ENCODE measurements at regions not wholly inside any gene's neighbourhood (a gene's known extent, or its start where the extent isn't known, plus 50 kb on each side); places are given as distances from the start of the nearest gene placed in this dataset.

DNA sequence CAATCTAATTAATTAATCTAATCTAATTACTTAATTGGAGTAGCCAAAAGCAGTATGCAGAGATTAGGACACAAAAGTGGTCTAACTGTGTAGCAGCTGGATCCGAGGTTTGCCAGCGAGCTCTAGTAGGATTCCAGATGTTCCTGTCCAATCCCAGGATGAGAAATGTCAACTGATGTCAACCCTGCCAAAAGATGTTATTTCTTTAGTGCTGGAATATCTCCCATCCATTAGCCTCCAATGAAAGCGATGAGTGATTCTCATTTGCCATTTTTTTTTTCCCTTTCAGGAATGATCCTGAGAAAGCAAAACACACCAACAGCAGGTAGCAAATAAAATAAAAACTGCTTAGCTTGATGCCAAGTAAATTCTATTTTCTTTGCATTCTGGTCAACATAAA, 372.9 kb downstream of the STIM2 start:
- Histone ChIP-seq H3K27me3 (no peaks in the 10 kb centered on the region), H3K27ac (replicated peaks in 1 of 4) (no peak overlapping the region), H3K4me1 (no peaks in the 10 kb centered on the region), H3K4me3 (no peak overlapping the region), H3K36me3 (no peaks in the 10 kb centered on the region), H3K9me3 (no peaks in the 10 kb centered on the region)
- DNase-seq (ENCODE audit: extremely low spot score) = no peak
- WGBS = 44% methylated on average over 3 of the region's 3 CpGs
- TF ChIP-seq POLR2A (IDR thresholded peaks at IDR 0.05; ENCODE audit: low read depth) = no peak
- no peak for TF ChIP-seq POLR2AphosphoS5 (IDR thresholded peaks at IDR 0.05)
- TF ChIP-seq EP300 (IDR thresholded peaks at IDR 0.05) = no peak
- TF ChIP-seq, protein P1, sequence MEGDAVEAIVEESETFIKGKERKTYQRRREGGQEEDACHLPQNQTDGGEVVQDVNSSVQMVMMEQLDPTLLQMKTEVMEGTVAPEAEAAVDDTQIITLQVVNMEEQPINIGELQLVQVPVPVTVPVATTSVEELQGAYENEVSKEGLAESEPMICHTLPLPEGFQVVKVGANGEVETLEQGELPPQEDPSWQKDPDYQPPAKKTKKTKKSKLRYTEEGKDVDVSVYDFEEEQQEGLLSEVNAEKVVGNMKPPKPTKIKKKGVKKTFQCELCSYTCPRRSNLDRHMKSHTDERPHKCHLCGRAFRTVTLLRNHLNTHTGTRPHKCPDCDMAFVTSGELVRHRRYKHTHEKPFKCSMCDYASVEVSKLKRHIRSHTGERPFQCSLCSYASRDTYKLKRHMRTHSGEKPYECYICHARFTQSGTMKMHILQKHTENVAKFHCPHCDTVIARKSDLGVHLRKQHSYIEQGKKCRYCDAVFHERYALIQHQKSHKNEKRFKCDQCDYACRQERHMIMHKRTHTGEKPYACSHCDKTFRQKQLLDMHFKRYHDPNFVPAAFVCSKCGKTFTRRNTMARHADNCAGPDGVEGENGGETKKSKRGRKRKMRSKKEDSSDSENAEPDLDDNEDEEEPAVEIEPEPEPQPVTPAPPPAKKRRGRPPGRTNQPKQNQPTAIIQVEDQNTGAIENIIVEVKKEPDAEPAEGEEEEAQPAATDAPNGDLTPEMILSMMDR (IDR thresholded peaks at IDR 0.05) = no peak
- intact Hi-C loops (cut with DNase I) = no loop called here

DNA sequence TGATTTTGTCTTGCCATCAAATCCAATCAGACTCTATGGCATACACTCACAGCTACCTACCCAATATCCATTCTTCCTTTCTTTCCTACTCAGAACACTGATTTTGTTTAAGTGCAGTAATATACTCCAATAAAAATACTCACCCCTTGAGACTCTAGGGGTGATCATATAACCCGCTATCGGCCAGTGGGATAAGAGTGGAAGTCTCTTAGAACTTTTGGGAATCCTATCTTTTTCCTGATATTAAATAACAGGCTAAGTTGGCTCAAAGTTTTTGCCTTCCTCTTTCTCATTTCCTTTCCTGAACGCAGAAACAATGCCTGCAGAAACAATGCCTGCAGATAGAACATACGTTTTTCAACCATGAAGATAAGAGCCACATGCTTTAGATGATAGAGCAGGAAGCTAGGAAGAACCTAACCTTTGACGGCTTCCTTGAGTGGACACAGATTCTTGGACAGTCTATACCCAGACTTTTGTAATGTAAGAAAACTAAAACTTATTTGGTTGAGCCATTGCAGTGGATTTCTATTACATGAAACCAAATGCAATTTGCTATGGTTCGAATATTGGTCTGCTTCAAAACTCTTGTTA, 373.8 kb downstream of the STIM2 start:
- Histone ChIP-seq H3K9me3 (no peaks in the 10 kb centered on the region), H3K27ac (replicated peaks in 1 of 4) (no peak overlapping the region), H3K27me3 (no peaks in the 10 kb centered on the region), H3K4me1 (no peaks in the 10 kb centered on the region), H3K4me3 (no peak overlapping the region), H3K36me3 (no peaks in the 10 kb centered on the region)
- 60% methylated on average over 6 of the region's 6 CpGs for WGBS
- intact Hi-C loops (cut with DNase I) = no loop called here
- TF ChIP-seq, protein P1 (IDR thresholded peaks at IDR 0.05) = no peak
- TF ChIP-seq POLR2AphosphoS5 (IDR thresholded peaks at IDR 0.05) (no peak), POLR2A (IDR thresholded peaks at IDR 0.05; ENCODE audit: low read depth) (no peak), EP300 (IDR thresholded peaks at IDR 0.05) (no peak)
- DNase-seq (ENCODE audit: extremely low spot score) = no peak

DNA sequence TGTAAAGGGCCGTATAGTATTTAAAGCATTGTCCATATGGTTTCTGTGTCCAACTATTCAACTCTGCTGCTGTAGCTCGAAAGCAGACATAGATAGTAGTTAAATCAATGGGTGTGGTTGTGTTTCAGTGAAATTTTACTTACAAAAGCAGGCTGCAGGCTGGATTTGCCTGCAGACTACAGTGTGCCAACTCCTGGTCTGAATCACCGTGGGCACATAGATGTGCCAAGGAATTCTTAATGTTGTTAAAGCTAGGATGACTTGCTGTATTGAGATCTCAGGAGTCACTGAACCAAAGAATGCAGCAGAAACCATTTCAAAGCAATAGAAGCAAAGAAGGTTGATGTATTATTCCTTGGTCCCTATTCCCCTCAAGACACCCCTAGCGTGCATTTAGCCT, 379.0 kb downstream of the STIM2 start:
- Histone ChIP-seq H3K27ac (replicated peaks in 1 of 4) (no peak overlapping the region), H3K4me1 (peaks cover 0 to 5% (median 2%) of the 10 kb centered on the region in 4 donors), H3K36me3 (no peaks in the 10 kb centered on the region), H3K27me3 (no peaks in the 10 kb centered on the region), H3K4me3 (no peak overlapping the region), H3K9me3 (no peaks in the 10 kb centered on the region)
- WGBS = 78% methylated on average over 4 of the region's 4 CpGs
- TF ChIP-seq POLR2A (IDR thresholded peaks at IDR 0.05; ENCODE audit: low read depth) = no peak
- TF ChIP-seq POLR2AphosphoS5 (IDR thresholded peaks at IDR 0.05) = no peak
- no peak for TF ChIP-seq EP300 (IDR thresholded peaks at IDR 0.05)
- TF ChIP-seq, protein P1 (IDR thresholded peaks at IDR 0.05) = no peak
- intact Hi-C loops (cut with DNase I) = no loop called here
- DNase-seq (ENCODE audit: extremely low spot score) = no peak

DNA sequence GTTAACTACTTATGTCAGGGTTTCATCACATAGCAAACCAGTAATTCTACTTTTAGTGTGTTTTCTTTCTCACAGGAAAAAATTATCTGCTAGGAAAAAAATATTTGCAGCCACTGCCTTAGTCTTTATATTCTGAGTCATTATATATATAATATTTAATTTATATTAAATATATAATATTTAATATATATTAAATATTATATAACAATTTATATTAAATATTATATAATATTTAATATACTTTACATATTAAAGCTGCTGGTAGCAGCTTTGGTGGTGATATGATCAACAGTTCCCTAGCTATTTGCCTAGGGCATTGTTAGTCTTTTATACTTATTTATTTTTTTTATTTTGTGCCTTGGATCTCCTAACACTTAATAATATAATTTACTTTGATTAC, 381.6 kb downstream of the STIM2 start:
- Histone ChIP-seq H3K9me3 (no peaks in the 10 kb centered on the region), H3K27me3 (no peaks in the 10 kb centered on the region), H3K36me3 (no peaks in the 10 kb centered on the region), H3K4me1 (peaks cover 0 to 5% (median 2%) of the 10 kb centered on the region in 4 donors), H3K27ac (replicated peaks in 1 of 4) (no peak overlapping the region), H3K4me3 (no peak overlapping the region)
- intact Hi-C loops (cut with DNase I) = no loop called here
- no peak for DNase-seq (ENCODE audit: extremely low spot score)
- TF ChIP-seq POLR2AphosphoS5 (IDR thresholded peaks at IDR 0.05) = no peak
- no peak for TF ChIP-seq POLR2A (IDR thresholded peaks at IDR 0.05; ENCODE audit: low read depth)
- TF ChIP-seq EP300 (IDR thresholded peaks at IDR 0.05) = no peak
- TF ChIP-seq, protein P1 (IDR thresholded peaks at IDR 0.05) = no peak

DNA sequence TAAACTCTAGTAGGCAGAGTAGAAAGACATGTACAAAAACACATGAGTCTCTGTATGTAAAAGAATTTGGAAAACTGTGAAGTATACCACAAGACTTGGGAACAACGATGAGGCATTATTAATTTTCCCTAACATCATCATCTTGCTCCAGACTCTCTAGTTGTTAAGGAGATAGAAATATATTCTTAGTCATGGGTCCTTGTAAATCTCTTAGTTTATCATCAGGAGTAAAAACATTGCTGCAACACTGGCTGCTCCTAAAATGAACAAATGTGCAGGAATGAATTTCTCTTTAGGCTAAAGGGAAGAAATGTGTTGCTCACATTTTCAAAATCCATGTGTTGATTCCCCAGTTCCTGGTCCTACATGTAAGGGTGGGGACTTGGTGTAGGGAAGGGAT, 384.6 kb downstream of the STIM2 start:
- intact Hi-C loops (cut with DNase I) = no loop called here
- no peak for TF ChIP-seq POLR2AphosphoS5 (IDR thresholded peaks at IDR 0.05)
- no peak for TF ChIP-seq POLR2A (IDR thresholded peaks at IDR 0.05; ENCODE audit: low read depth)
- TF ChIP-seq, protein P1 (IDR thresholded peaks at IDR 0.05) = no peak
- TF ChIP-seq EP300 (IDR thresholded peaks at IDR 0.05) = no peak
- Histone ChIP-seq H3K4me1 (peaks cover 0 to 21% (median 15%) of the 10 kb centered on the region in 4 donors), H3K36me3 (no peaks in the 10 kb centered on the region), H3K9me3 (no peaks in the 10 kb centered on the region), H3K27me3 (no peaks in the 10 kb centered on the region), H3K4me3 (no peak overlapping the region), H3K27ac (replicated peaks in 1 of 4) (no peak overlapping the region)
- no peak for DNase-seq (ENCODE audit: extremely low spot score)
- 54% methylated on average over 1 of the region's 1 CpG for WGBS

All from esophagus muscularis mucosa (tissue), 4 donors.